Panc1 (cell line): ENCODE measurements at regions not wholly inside any gene's neighbourhood (a gene's known extent, or its start where the extent isn't known, plus 50 kb on each side); places are given as distances from the start of the nearest gene placed in this dataset.

Source experiments
- POLR2AphosphoS5 ChIP-seq: IDR thresholded peaks from 2 replicates; pipeline ENCODE4 v1.6.1; 2012; ENCODE audit warnings: mild to moderate bottlenecking, low read depth, low read length, moderate library complexity
- TCF7L2 ChIP-seq: IDR thresholded peaks from 2 replicates; pipeline ENCODE4 v1.6.1; 2011; ENCODE audit warnings: mild to moderate bottlenecking, low read depth, low read length, inconsistent platforms
- TF ChIP-seq, protein P1 (sequence below): fragments of 450-650 bp; IDR thresholded peaks from 2 replicates; pipeline ENCODE4 v1.5.1; 2017; ENCODE audit warnings: mild to moderate bottlenecking
- TF ChIP-seq, protein P2 (sequence below), 2 experiments: IDR thresholded peaks; 2 replicates each; pipeline ENCODE4 v1.6.1; 2011 to 2012; ENCODE audit warnings: low read depth in 2 of 2, control low read depth in 1 of 2, low read length in 1 of 2, mild to moderate bottlenecking in 1 of 2, moderate library complexity in 1 of 2; ENCODE audit not compliant: insufficient read depth in 1 of 2

DNA sequence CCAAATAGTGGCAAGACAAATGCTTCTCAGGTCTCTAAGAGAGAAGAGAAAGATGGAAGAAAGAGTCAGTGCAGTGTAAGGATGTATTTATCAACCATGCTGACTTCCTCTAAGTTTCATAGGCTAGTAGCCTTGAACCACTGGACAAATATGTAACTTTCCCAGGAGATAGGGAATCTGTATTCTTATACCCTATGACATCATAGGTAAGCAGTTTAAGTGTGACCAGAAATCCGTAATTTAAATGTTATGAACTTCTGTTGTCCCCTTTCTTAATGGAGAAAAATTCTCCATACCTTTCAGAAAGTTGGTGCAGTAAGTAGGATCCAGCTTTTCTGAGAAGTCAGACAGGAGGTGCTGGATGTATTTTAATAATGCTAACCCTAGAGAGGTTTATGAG lies 256.2 kb downstream of the LNPK start:
- TF ChIP-seq, protein P1, sequence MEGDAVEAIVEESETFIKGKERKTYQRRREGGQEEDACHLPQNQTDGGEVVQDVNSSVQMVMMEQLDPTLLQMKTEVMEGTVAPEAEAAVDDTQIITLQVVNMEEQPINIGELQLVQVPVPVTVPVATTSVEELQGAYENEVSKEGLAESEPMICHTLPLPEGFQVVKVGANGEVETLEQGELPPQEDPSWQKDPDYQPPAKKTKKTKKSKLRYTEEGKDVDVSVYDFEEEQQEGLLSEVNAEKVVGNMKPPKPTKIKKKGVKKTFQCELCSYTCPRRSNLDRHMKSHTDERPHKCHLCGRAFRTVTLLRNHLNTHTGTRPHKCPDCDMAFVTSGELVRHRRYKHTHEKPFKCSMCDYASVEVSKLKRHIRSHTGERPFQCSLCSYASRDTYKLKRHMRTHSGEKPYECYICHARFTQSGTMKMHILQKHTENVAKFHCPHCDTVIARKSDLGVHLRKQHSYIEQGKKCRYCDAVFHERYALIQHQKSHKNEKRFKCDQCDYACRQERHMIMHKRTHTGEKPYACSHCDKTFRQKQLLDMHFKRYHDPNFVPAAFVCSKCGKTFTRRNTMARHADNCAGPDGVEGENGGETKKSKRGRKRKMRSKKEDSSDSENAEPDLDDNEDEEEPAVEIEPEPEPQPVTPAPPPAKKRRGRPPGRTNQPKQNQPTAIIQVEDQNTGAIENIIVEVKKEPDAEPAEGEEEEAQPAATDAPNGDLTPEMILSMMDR = no peak
- TF ChIP-seq POLR2AphosphoS5 (no peak), TCF7L2 (no peak)
- TF ChIP-seq, protein P2, sequence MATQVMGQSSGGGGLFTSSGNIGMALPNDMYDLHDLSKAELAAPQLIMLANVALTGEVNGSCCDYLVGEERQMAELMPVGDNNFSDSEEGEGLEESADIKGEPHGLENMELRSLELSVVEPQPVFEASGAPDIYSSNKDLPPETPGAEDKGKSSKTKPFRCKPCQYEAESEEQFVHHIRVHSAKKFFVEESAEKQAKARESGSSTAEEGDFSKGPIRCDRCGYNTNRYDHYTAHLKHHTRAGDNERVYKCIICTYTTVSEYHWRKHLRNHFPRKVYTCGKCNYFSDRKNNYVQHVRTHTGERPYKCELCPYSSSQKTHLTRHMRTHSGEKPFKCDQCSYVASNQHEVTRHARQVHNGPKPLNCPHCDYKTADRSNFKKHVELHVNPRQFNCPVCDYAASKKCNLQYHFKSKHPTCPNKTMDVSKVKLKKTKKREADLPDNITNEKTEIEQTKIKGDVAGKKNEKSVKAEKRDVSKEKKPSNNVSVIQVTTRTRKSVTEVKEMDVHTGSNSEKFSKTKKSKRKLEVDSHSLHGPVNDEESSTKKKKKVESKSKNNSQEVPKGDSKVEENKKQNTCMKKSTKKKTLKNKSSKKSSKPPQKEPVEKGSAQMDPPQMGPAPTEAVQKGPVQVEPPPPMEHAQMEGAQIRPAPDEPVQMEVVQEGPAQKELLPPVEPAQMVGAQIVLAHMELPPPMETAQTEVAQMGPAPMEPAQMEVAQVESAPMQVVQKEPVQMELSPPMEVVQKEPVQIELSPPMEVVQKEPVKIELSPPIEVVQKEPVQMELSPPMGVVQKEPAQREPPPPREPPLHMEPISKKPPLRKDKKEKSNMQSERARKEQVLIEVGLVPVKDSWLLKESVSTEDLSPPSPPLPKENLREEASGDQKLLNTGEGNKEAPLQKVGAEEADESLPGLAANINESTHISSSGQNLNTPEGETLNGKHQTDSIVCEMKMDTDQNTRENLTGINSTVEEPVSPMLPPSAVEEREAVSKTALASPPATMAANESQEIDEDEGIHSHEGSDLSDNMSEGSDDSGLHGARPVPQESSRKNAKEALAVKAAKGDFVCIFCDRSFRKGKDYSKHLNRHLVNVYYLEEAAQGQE (IDR thresholded peaks at IDR 0.05; ENCODE audit: insufficient read depth in 1 of 2, low read depth in 2 of 2, low read length in 1 of 2) = no peak
